ENCODE measurements at regions not wholly inside any gene's neighbourhood (a gene's known extent, or its start where the extent isn't known, plus 50 kb on each side); places are given as distances from the start of the nearest gene placed in this dataset.

GRCh38 chr6:116983375-116983774 lies 106.3 kb downstream of the RFX6 start:
- Histone ChIP-seq H2AFZ (ENCODE audit: control insufficient read depth, low read depth, low read length) (no peak overlapping the region), H3K4me2 (ENCODE audit: control insufficient read depth, insufficient read depth) (no peak overlapping the region), H3K27me3 (replicated peaks in 1 of 2; ENCODE audit: control insufficient read depth in 2 of 2, insufficient read depth in 2 of 2, low read length in 1 of 2) (no peaks in the 10 kb centered on the region), H3K9ac (ENCODE audit: control insufficient read depth, insufficient read depth, low read length) (no peak overlapping the region), H4K20me1 (ENCODE audit: control insufficient read depth, insufficient read depth) (no peaks in the 10 kb centered on the region), H3K79me2 (ENCODE audit: control insufficient read depth, insufficient read depth, low read length) (no peaks in the 10 kb centered on the region), H3K4me3 (no peak overlapping the region), H3K9me3 (replicated peaks; ENCODE audit: control insufficient read depth, insufficient read depth, low read length) (no peaks in the 10 kb centered on the region), H3K4me1 (ENCODE audit: control insufficient read depth, insufficient read depth, low read length) (no peaks in the 10 kb centered on the region), H3K27ac (ENCODE audit: control insufficient read depth, insufficient read depth) (no peak overlapping the region), H3K36me3 (ENCODE audit: control insufficient read depth in 2 of 2, insufficient read depth in 2 of 2, low read length in 1 of 2) (no peaks in the 10 kb centered on the region)
- ChIA-PET POLR2A (no interaction called here), CTCF (no interaction called here), RAD21 (ENCODE audit: unreplicated experiment) (no interaction called here), SMC1A (ENCODE audit: uncharacterized antibody, unreplicated experiment) (interaction anchor here (0.9 kb wide), 1 partner anchor 11 kb away, joined by 3 read pairs; no protein-coding TSS in a partner anchor)
- WGBS (ENCODE audit: insufficient coverage, insufficient replicate concordance, low lambda C conversion rate, missing lambda C conversion rate), result 50% methylated on average over 3 of the region's 3 CpGs
- intact Hi-C loops (cut with micrococcal nuclease; ENCODE audit: unreplicated experiment), result no loop called here
- in situ Hi-C loops (cut with MboI), result no loop called here
- DNase-seq (ENCODE audit: low read depth, low spot score), result no peak
- ATAC-seq, result no peak
- no TSS peak for BruUV-seq (replicated peaks)
- FAIRE-seq, result no peak
- TF ChIP-seq DPF2 (IDR thresholded peaks at IDR 0.05), result no peak
- no peak for TF ChIP-seq TCF7 (IDR thresholded peaks at IDR 0.05; ENCODE audit: borderline replicate concordance)
- TF ChIP-seq CREM (IDR thresholded peaks at IDR 0.05; ENCODE audit: low read depth), result no peak
- TF ChIP-seq ZBTB33 (IDR thresholded peaks at IDR 0.05), result no peak
- TF ChIP-seq FOXM1 (IDR thresholded peaks at IDR 0.05; ENCODE audit: low read depth, low read length), result no peak
- no peak for TF ChIP-seq ESRRA (IDR thresholded peaks at IDR 0.05; ENCODE audit: low read length)
- TF ChIP-seq BMI1 (IDR thresholded peaks at IDR 0.05; ENCODE audit: borderline replicate concordance), result no peak
- no peak for TF ChIP-seq POU2F2 (IDR thresholded peaks at IDR 0.05; ENCODE audit: borderline replicate concordance, low read depth, low read length)
- no peak for TF ChIP-seq ZNF217 (IDR thresholded peaks at IDR 0.05)
